Naive thymus-derived CD4-positive, alpha-beta T cell (primary cell): ENCODE measurements at regions not wholly inside any gene's neighbourhood (a gene's known extent, or its start where the extent isn't known, plus 50 kb on each side); places are given as distances from the start of the nearest gene placed in this dataset.
"Not testable (repeated sequence)": the region's sequence is repeated elsewhere in the genome, so short reads cannot be mapped to it uniquely, and the experiment has no call there.

Source experiments
- ATAC-seq: fragments of 150-1000 bp; cut with Tn5 transposase; 2 replicates; pipeline ENCODE4 v1.10.0; 2021; ENCODE audit warnings: mild to moderate bottlenecking, moderate library complexity
- CTCF ChIA-PET: fragments of 350-600 bp; sonication (Branson Sonifier 250); formaldehyde crosslinking; loops from one replicate; lab custom pipeline; 2021; ENCODE audit warnings: antibody characterized with exemption; lab: Charles Lee
- POLR2A ChIA-PET: fragments of 350-600 bp; sonication (Branson Sonifier 250); formaldehyde crosslinking; loops from one replicate; lab custom pipeline; 2021; ENCODE audit warnings: antibody characterized with exemption, inconsistent platforms; lab: Charles Lee
- DNase-seq, 9 donors: peaks; one replicate each; pipeline versions ENCODE4 v3.0.0 to v3.0.0-alpha.2; 2020 to 2022; ENCODE audit warnings: mixed read lengths in 1 of 9
- H3K27ac ChIP-seq: one replicate; pipeline ENCODE4 v1.7.0; 2013; ENCODE audit warnings: mild to moderate bottlenecking, low read depth, low read length, moderate library complexity
- H3K27me3 ChIP-seq, 2 donors: one replicate each; pipeline ENCODE4 v1.7.0; 2013; ENCODE audit warnings: low read length in 2 of 2, mild to moderate bottlenecking in 2 of 2, moderate library complexity in 2 of 2; ENCODE audit not compliant: control insufficient read depth in 2 of 2, insufficient read depth in 2 of 2
- H3K36me3 ChIP-seq, 3 experiments: 1 replicate in 2 of 3; 2 replicates in 1 of 3; pipeline ENCODE4 v1.7.0; 2013; ENCODE audit warnings: low read length in 3 of 3, mild to moderate bottlenecking in 3 of 3, moderate library complexity in 1 of 3; ENCODE audit not compliant: insufficient read depth in 3 of 3, control insufficient read depth in 2 of 3
- H3K4me1 ChIP-seq, 2 donors: one replicate each; pipeline ENCODE4 v1.7.0; 2013; ENCODE audit warnings: low read length in 2 of 2, mild to moderate bottlenecking in 2 of 2, moderate library complexity in 1 of 2; ENCODE audit not compliant: control insufficient read depth in 2 of 2, insufficient read depth in 2 of 2
- H3K4me3 ChIP-seq: 2 replicates; pipeline ENCODE4 v1.7.0; 2013; ENCODE audit warnings: mild to moderate bottlenecking, low read length
- H3K9me3 ChIP-seq, 3 experiments: 1 replicate in 2 of 3; 2 replicates in 1 of 3; pipeline ENCODE4 v1.7.0; 2013; ENCODE audit warnings: low read length in 3 of 3; ENCODE audit not compliant: control insufficient read depth in 2 of 3
- H3K27ac Mint-ChIP-seq, 9 donors: one replicate each; pipeline ENCODE4 v1.8.0; 2020 to 2022; ENCODE audit warnings: mixed read lengths in 9 of 9, mild to moderate bottlenecking in 8 of 9, moderate library complexity in 5 of 9, inconsistent platforms in 2 of 9
- H3K27me3 Mint-ChIP-seq, 5 donors: one replicate each; pipeline ENCODE4 v1.8.0; 2021 to 2022; ENCODE audit warnings: mixed read lengths in 5 of 5, mild to moderate bottlenecking in 1 of 5
- H3K36me3 Mint-ChIP-seq, 5 donors: one replicate each; pipeline ENCODE4 v1.8.0; 2020 to 2022; ENCODE audit warnings: mixed read lengths in 5 of 5, mild to moderate bottlenecking in 3 of 5, inconsistent platforms in 1 of 5
- H3K4me1 Mint-ChIP-seq, 7 donors: one replicate each; pipeline ENCODE4 v1.8.0; 2020 to 2022; ENCODE audit warnings: mixed read lengths in 7 of 7, mild to moderate bottlenecking in 3 of 7, inconsistent platforms in 1 of 7
- H3K4me3 Mint-ChIP-seq, 10 donors: one replicate each; pipeline ENCODE4 v1.8.0; 2020 to 2022; ENCODE audit warnings: mild to moderate bottlenecking in 10 of 10, mixed read lengths in 10 of 10, moderate library complexity in 6 of 10, inconsistent platforms in 2 of 10
- H3K9me3 Mint-ChIP-seq, 11 donors: one replicate each; pipeline ENCODE4 v1.8.0; 2020 to 2022; ENCODE audit warnings: mixed read lengths in 11 of 11, mild to moderate bottlenecking in 4 of 11, inconsistent platforms in 1 of 11, moderate library complexity in 1 of 11
- intact Hi-C, 2 donors: fragments of 100-400 bp; cut with micrococcal nuclease; formaldehyde crosslinking; loops; one replicate each; pipeline ENCODE4 v1.15.1; 2023

DNA sequence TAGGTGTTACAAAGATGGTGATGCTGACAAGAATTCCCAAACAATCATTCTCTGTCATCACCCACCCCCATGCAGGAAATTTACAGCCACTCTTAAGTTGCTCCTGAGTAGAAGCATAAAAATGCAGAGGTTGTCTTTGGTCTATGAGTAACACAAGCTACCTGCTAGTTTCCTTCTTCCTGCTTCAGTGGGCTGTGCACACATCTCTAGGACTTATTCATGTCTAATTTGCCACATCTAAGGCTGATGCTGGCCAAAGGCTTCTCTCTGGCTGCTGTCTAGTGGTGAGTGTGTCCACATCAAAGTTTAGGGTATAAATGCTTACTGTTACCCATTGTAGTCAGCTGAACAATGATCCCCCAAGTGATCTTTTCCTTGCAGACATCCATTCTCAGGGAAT lies 662.5 kb downstream of the TYW1 start:
- no peak overlapping the region for H3K27ac Mint-ChIP-seq
- H3K27ac ChIP-seq, result no peak overlapping the region
- no peaks in the 10 kb centered on the region for H3K9me3 ChIP-seq
- intact Hi-C loops, result no loop called here
- H3K27me3 ChIP-seq, result no peaks in the 10 kb centered on the region
- no peaks in the 10 kb centered on the region for H3K4me1 Mint-ChIP-seq
- ATAC-seq (no peak), DNase-seq (no peak)
- no peaks in the 10 kb centered on the region for H3K4me1 ChIP-seq
- ChIA-PET CTCF (no interaction called here), POLR2A (no interaction called here)
- peaks cover 0 to 9% (median 4%) of the 10 kb centered on the region in 5 donors for H3K27me3 Mint-ChIP-seq
- H3K9me3 Mint-ChIP-seq, result peaks cover 1 to 25% (median 7%) of the 10 kb centered on the region in 11 donors
- H3K36me3 ChIP-seq, result no peaks in the 10 kb centered on the region
- H3K4me3 Mint-ChIP-seq, result no peak overlapping the region
- no peaks in the 10 kb centered on the region for H3K36me3 Mint-ChIP-seq
- no peak overlapping the region for H3K4me3 ChIP-seq

GRCh38 chr7:67662804-67663203 lies 666.2 kb downstream of the TYW1 start:
- ChIA-PET POLR2A (no interaction called here), CTCF (no interaction called here)
- ATAC-seq (no peak), DNase-seq (no peak)
- no peak overlapping the region for H3K4me3 ChIP-seq
- no peaks in the 10 kb centered on the region for H3K27me3 ChIP-seq
- H3K4me1 ChIP-seq, result no peaks in the 10 kb centered on the region
- no peaks in the 10 kb centered on the region for H3K36me3 ChIP-seq
- intact Hi-C loops, result no loop called here
- H3K4me1 Mint-ChIP-seq, result no peaks in the 10 kb centered on the region
- peaks cover 0 to 18% (median 3%) of the 10 kb centered on the region in 11 donors for H3K9me3 Mint-ChIP-seq
- H3K4me3 Mint-ChIP-seq, result no peak overlapping the region
- no peaks in the 10 kb centered on the region for H3K9me3 ChIP-seq
- H3K27me3 Mint-ChIP-seq, result peaks cover 0 to 5% (median 0%) of the 10 kb centered on the region in 5 donors
- H3K27ac ChIP-seq, result no peak overlapping the region
- no peak overlapping the region for H3K27ac Mint-ChIP-seq
- H3K36me3 Mint-ChIP-seq, result no peaks in the 10 kb centered on the region

- no peaks in the 10 kb centered on the region for H3K36me3 Mint-ChIP-seq
Observed at GRCh38 chr7:67663644-67664043, 667.0 kb downstream of the TYW1 start.

GRCh38 chr7:67666359-67666758 lies 669.7 kb downstream of the TYW1 start:
- H3K9me3 Mint-ChIP-seq, result peaks cover 0 to 18% (median 6%) of the 10 kb centered on the region in 11 donors
- H3K4me1 ChIP-seq, H3K27ac ChIP-seq, ATAC-seq, H3K9me3 ChIP-seq, H3K36me3 ChIP-seq, H3K27me3 ChIP-seq, H3K27ac Mint-ChIP-seq, H3K36me3 Mint-ChIP-seq, H3K27me3 Mint-ChIP-seq, H3K4me3 Mint-ChIP-seq, intact Hi-C loops, DNase-seq, H3K4me3 ChIP-seq, H3K4me1 Mint-ChIP-seq, CTCF ChIA-PET, POLR2A ChIA-PET: not testable (repeated sequence)

More at GRCh38 chr7:67663644-67664043, 667.0 kb downstream of the TYW1 start:
- Histone ChIP-seq H3K27me3 (no peaks in the 10 kb centered on the region), H3K36me3 (no peaks in the 10 kb centered on the region), H3K27ac (no peak overlapping the region), H3K9me3 (no peaks in the 10 kb centered on the region), H3K4me3 (no peak overlapping the region), H3K4me1 (no peaks in the 10 kb centered on the region)
- no peak overlapping the region for H3K27ac Mint-ChIP-seq
- ChIA-PET POLR2A (no interaction called here), CTCF (no interaction called here)
- DNase-seq, result no peak
- peaks cover 0 to 5% (median 0%) of the 10 kb centered on the region in 5 donors for H3K27me3 Mint-ChIP-seq
- H3K4me3 Mint-ChIP-seq, result no peak overlapping the region
- no peak for ATAC-seq
- H3K4me1 Mint-ChIP-seq, result no peaks in the 10 kb centered on the region
- peaks cover 0 to 15% (median 3%) of the 10 kb centered on the region in 11 donors for H3K9me3 Mint-ChIP-seq
- intact Hi-C loops, result no loop called here

DNA sequence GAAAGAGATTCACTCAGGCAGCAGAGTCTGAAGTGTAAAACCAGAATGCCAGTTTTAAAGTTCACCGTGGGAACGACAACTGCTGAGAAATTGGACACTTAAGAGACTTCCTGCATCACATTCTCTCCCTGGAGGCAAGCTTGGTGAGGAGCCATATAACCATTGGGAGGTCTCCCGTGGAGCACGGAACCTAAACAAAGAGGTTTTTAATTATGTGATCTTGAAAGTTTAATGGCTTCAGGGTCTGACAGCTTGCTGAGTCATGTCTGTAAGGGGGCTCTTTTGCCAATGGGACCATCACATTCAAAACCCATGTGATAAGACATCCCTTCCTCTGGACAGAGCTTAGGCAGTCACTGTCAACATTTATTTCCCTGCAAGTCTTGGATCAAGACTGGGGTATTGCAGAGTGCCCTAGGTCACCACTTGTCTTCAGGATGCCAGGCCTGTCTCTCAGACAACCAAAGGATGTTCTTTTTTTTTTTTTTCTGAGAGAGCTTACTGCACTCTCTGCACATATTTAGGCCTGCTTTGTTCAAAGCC lies 674.4 kb downstream of the TYW1 start:
- Histone ChIP-seq H3K9me3 (peaks cover 0 to 11% (median 0%) of the 10 kb centered on the region in 3 experiments), H3K36me3 (no peaks in the 10 kb centered on the region), H3K27me3 (no peaks in the 10 kb centered on the region), H3K4me3 (no peak overlapping the region), H3K27ac (no peak overlapping the region), H3K4me1 (no peaks in the 10 kb centered on the region)
- Mint-ChIP-seq H3K27me3 (no peaks in the 10 kb centered on the region), H3K36me3 (no peaks in the 10 kb centered on the region), H3K27ac (no peak overlapping the region), H3K4me1 (no peaks in the 10 kb centered on the region), H3K9me3 (peaks cover 8 to 35% (median 21%) of the 10 kb centered on the region in 11 donors), H3K4me3 (no peak overlapping the region)
- no peak for DNase-seq
- ChIA-PET POLR2A (no interaction called here), CTCF (interaction anchor here (0.6 kb wide), 1 partner anchor 26 kb away, joined by 6 read pairs; no protein-coding TSS in a partner anchor)
- intact Hi-C loops, result no loop called here
- ATAC-seq, result no peak

- Mint-ChIP-seq H3K4me1 (no peaks in the 10 kb centered on the region), H3K36me3 (no peaks in the 10 kb centered on the region), H3K4me3 (no peak overlapping the region), H3K9me3 (peaks cover 12 to 48% (median 26%) of the 10 kb centered on the region in 11 donors), H3K27me3 (no peaks in the 10 kb centered on the region), H3K27ac (no peak overlapping the region)
- ATAC-seq (no peak), DNase-seq (no peak)
- H3K27me3 ChIP-seq, result no peaks in the 10 kb centered on the region
- no peak overlapping the region for H3K27ac ChIP-seq
- ChIA-PET CTCF (no interaction called here), POLR2A (no interaction called here)
- no peak overlapping the region for H3K4me3 ChIP-seq
- peaks cover 0 to 17% (median 0%) of the 10 kb centered on the region in 3 experiments for H3K9me3 ChIP-seq
- intact Hi-C loops, result no loop called here
- H3K36me3 ChIP-seq, result no peaks in the 10 kb centered on the region
- H3K4me1 ChIP-seq, result no peaks in the 10 kb centered on the region
Observed at GRCh38 chr7:67673861-67674260, 677.2 kb downstream of the TYW1 start.

DNA sequence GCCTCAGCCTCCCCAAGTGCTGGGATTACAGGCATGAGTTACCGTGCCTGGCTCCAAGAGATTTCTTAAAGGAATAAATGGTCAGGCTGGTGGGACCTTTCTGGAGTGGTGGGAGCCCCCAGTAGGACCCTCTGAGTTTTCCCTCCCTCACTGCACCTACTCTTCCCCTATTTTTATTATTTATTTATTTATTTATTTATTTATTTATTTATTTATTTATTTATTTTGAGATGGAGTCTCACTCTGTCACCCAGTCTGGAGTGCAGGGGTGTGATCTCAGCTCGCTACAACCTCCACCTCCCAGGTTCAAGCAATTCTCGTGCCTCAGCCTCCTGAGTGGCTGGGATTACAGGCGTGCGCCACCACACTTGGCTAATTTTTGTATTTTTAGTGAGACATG lies 678.2 kb downstream of the TYW1 start:
- DNase-seq, H3K27ac ChIP-seq, H3K36me3 ChIP-seq, POLR2A ChIA-PET, H3K4me3 ChIP-seq, ATAC-seq, H3K27me3 Mint-ChIP-seq, H3K4me1 ChIP-seq, intact Hi-C loops, H3K4me1 Mint-ChIP-seq, CTCF ChIA-PET, H3K27ac Mint-ChIP-seq, H3K4me3 Mint-ChIP-seq, H3K36me3 Mint-ChIP-seq, H3K27me3 ChIP-seq: not testable (repeated sequence)
- H3K9me3 Mint-ChIP-seq, result peaks cover 11 to 53% (median 20%) of the 10 kb centered on the region in 11 donors
- H3K9me3 ChIP-seq, result peaks cover 0 to 16% (median 0%) of the 10 kb centered on the region in 3 experiments
